ENCODE measurements at regions not wholly inside any gene's neighbourhood (a gene's known extent, or its start where the extent isn't known, plus 50 kb on each side); places are given as distances from the start of the nearest gene placed in this dataset.

DNA sequence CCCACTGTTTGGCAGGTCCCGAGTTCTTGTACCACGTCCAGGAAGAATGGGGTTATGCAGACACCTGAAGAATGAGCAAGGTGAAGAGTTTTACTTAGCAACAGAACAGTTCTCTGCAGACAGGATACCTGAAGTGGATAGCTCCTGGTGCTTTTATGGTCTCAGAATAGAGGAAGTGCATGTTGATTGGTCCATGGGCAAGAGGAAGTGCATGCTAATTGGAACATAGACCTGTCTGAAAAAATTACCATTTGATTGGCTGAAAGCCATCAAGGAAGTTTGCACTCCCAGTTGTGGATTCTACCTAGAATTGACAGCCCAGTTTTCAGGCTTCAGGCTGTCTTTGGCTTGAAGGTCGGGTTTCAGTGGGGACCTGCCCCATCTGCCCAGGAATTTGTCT lies 887.5 kb downstream of the FAT4 start:
- TF ChIP-seq, protein P1, sequence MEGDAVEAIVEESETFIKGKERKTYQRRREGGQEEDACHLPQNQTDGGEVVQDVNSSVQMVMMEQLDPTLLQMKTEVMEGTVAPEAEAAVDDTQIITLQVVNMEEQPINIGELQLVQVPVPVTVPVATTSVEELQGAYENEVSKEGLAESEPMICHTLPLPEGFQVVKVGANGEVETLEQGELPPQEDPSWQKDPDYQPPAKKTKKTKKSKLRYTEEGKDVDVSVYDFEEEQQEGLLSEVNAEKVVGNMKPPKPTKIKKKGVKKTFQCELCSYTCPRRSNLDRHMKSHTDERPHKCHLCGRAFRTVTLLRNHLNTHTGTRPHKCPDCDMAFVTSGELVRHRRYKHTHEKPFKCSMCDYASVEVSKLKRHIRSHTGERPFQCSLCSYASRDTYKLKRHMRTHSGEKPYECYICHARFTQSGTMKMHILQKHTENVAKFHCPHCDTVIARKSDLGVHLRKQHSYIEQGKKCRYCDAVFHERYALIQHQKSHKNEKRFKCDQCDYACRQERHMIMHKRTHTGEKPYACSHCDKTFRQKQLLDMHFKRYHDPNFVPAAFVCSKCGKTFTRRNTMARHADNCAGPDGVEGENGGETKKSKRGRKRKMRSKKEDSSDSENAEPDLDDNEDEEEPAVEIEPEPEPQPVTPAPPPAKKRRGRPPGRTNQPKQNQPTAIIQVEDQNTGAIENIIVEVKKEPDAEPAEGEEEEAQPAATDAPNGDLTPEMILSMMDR (IDR thresholded peaks at IDR 0.05): no peak
- TF ChIP-seq NR3C1 (CRISPR knock-in tag; conservative IDR thresholded peaks at IDR 0.05; ENCODE audit: low read depth) (no peak), ESRRA (CRISPR knock-in tag; IDR thresholded peaks at IDR 0.05; ENCODE audit: borderline replicate concordance) (no peak), ATF1 (CRISPR knock-in tag; IDR thresholded peaks at IDR 0.05) (no peak), ZNF138 (CRISPR knock-in tag; conservative IDR thresholded peaks at IDR 0.05) (no peak), GABPB1 (CRISPR knock-in tag; IDR thresholded peaks at IDR 0.05) (no peak), ELF4 (CRISPR knock-in tag; IDR thresholded peaks at IDR 0.05; ENCODE audit: low read depth) (no peak)
- TF ChIP-seq, protein P2, sequence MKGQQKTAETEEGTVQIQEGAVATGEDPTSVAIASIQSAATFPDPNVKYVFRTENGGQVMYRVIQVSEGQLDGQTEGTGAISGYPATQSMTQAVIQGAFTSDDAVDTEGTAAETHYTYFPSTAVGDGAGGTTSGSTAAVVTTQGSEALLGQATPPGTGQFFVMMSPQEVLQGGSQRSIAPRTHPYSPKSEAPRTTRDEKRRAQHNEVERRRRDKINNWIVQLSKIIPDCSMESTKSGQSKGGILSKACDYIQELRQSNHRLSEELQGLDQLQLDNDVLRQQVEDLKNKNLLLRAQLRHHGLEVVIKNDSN (CRISPR knock-in tag; IDR thresholded peaks at IDR 0.05): no peak
- TF ChIP-seq, protein P3, sequence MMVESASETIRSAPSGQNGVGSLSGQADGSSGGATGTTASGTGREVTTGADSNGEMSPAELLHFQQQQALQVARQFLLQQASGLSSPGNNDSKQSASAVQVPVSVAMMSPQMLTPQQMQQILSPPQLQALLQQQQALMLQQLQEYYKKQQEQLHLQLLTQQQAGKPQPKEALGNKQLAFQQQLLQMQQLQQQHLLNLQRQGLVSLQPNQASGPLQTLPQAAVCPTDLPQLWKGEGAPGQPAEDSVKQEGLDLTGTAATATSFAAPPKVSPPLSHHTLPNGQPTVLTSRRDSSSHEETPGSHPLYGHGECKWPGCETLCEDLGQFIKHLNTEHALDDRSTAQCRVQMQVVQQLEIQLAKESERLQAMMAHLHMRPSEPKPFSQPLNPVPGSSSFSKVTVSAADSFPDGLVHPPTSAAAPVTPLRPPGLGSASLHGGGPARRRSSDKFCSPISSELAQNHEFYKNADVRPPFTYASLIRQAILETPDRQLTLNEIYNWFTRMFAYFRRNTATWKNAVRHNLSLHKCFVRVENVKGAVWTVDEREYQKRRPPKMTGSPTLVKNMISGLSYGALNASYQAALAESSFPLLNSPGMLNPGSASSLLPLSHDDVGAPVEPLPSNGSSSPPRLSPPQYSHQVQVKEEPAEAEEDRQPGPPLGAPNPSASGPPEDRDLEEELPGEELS (CRISPR knock-in tag; IDR thresholded peaks at IDR 0.05): no peak
